ENCODE measurements at regions not wholly inside any gene's neighbourhood (a gene's known extent, or its start where the extent isn't known, plus 50 kb on each side); places are given as distances from the start of the nearest gene placed in this dataset.

- DNase-seq: no peak
These were observed 73.3 kb upstream of the SOD3 start for GRCh38 chr4:24722026-24722568.

- no peak for DNase-seq
These were observed 67.8 kb upstream of the SOD3 start for GRCh38 chr4:24727390-24728224.

- no peak for DNase-seq
These were observed 66.1 kb upstream of the SOD3 start for GRCh38 chr4:24729119-24729730.

GRCh38 chr4:24730256-24731001 lies 64.9 kb upstream of the SOD3 start:
- DNase-seq: no peak

- DNase-seq: no peak
These were observed 63.9 kb upstream of the SOD3 start for GRCh38 chr4:24731448-24731847.

- DNase-seq: no peak
These were observed 60.9 kb upstream of the SOD3 start for GRCh38 chr4:24734511-24734910.

GRCh38 chr4:24736066-24736465 lies 59.3 kb upstream of the SOD3 start:
- no peak for DNase-seq

GRCh38 chr4:24741910-24742309 lies 53.5 kb upstream of the SOD3 start:
- DNase-seq: no peak

- DNase-seq: no peak
These were observed 53.0 kb upstream of the SOD3 start for GRCh38 chr4:24742335-24742734.

GRCh38 chr4:24742773-24743172 lies 52.6 kb upstream of the SOD3 start:
- DNase-seq: no peak

- DNase-seq: no peak
These were observed 52.2 kb upstream of the SOD3 start for GRCh38 chr4:24743206-24743605.

GRCh38 chr4:24743927-24744326 lies 51.4 kb upstream of the SOD3 start:
- no peak for DNase-seq

GRCh38 chr4:24745172-24745895 lies 50.0 kb upstream of the SOD3 start:
- no peak for DNase-seq
